Nephron progenitor cell (in vitro differentiated cells): ENCODE measurements at regions not wholly inside any gene's neighbourhood (a gene's known extent, or its start where the extent isn't known, plus 50 kb on each side); places are given as distances from the start of the nearest gene placed in this dataset.

Experiments
- DNase-seq: peaks from one replicate; pipeline ENCODE4 v3.0.0; 2021
- H3K27ac Mint-ChIP-seq: 2 replicates; pipeline ENCODE4 v1.8.0; 2021; ENCODE audit warnings: mild to moderate bottlenecking, moderate library complexity, mixed read lengths
- H3K27me3 Mint-ChIP-seq: 2 replicates; pipeline ENCODE4 v1.8.0; 2021; ENCODE audit warnings: mild to moderate bottlenecking, low read depth, mixed read lengths; ENCODE audit not compliant: poor library complexity
- H3K36me3 Mint-ChIP-seq: 2 replicates; pipeline ENCODE4 v1.8.0; 2021; ENCODE audit warnings: low read depth, mixed read lengths
- H3K4me1 Mint-ChIP-seq: 2 replicates; pipeline ENCODE4 v1.8.0; 2021; ENCODE audit warnings: mixed read lengths
- H3K4me3 Mint-ChIP-seq: 2 replicates; pipeline ENCODE4 v1.8.0; 2021; ENCODE audit warnings: mild to moderate bottlenecking, moderate library complexity, mixed read lengths
- H3K9me3 Mint-ChIP-seq: 2 replicates; pipeline ENCODE4 v1.8.0; 2021; ENCODE audit warnings: mild to moderate bottlenecking, moderate library complexity, mixed read lengths
- CTCF ChIP-seq: fragments of 200-600 bp; sonication (generic); IDR thresholded peaks from 2 replicates; pipeline ENCODE4 v1.5.0; 2021; ENCODE audit warnings: antibody characterized with exemption

- no peaks in the 10 kb centered on the region for H3K36me3 Mint-ChIP-seq
- no peak overlapping the region for H3K4me3 Mint-ChIP-seq
- peaks cover 8% of the 10 kb centered on the region for H3K27me3 Mint-ChIP-seq
- TF ChIP-seq CTCF, result no peak
- no peaks in the 10 kb centered on the region for H3K9me3 Mint-ChIP-seq
- DNase-seq, result no peak
- no peak overlapping the region for H3K27ac Mint-ChIP-seq
- peaks cover under 1% of the 10 kb centered on the region for H3K4me1 Mint-ChIP-seq
These were observed 509.7 kb upstream of the AKR1E2 start for GRCh38 chr10:4316161-4316810.

DNA sequence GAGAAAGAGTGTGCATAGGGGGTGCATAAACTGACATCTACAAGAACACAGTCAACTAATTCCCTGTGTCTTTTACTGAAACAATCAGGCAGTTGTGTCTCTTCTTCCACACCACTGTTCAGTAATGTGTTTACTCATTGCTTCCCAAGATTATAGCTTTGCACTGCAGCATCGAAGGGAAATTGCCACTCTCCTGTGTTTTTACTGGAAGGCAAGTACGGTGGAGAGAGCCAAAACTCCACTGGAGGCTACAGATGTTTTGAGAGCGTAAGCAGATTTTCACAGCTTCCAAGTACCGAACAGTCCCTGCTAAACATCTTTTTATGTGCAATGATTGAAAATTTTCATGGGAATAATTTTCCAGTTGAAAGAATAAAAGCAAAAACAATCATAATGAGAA is 510.5 kb upstream of the AKR1E2 start:
- no peak for TF ChIP-seq CTCF
- no peak for DNase-seq
- Mint-ChIP-seq H3K36me3 (no peaks in the 10 kb centered on the region), H3K27me3 (peaks cover 3% of the 10 kb centered on the region), H3K4me3 (no peak overlapping the region), H3K27ac (no peak overlapping the region), H3K9me3 (no peaks in the 10 kb centered on the region), H3K4me1 (peaks cover 3% of the 10 kb centered on the region)

- H3K27ac Mint-ChIP-seq, result no peak overlapping the region
- peaks cover 3% of the 10 kb centered on the region for H3K4me1 Mint-ChIP-seq
- no peak overlapping the region for H3K4me3 Mint-ChIP-seq
- no peak for TF ChIP-seq CTCF
- no peak for DNase-seq
- no peaks in the 10 kb centered on the region for H3K36me3 Mint-ChIP-seq
- peaks cover 4% of the 10 kb centered on the region for H3K27me3 Mint-ChIP-seq
- no peaks in the 10 kb centered on the region for H3K9me3 Mint-ChIP-seq
These were observed 513.0 kb upstream of the AKR1E2 start for GRCh38 chr10:4313051-4313450.

GRCh38 chr10:4312051-4312835 is 513.8 kb upstream of the AKR1E2 start:
- Mint-ChIP-seq H3K27ac (no peak overlapping the region), H3K27me3 (peaks cover 6% of the 10 kb centered on the region), H3K4me3 (no peak overlapping the region), H3K36me3 (no peaks in the 10 kb centered on the region), H3K4me1 (peaks cover 3% of the 10 kb centered on the region), H3K9me3 (no peaks in the 10 kb centered on the region)
- DNase-seq, result no peak
- TF ChIP-seq CTCF, result no peak

DNA sequence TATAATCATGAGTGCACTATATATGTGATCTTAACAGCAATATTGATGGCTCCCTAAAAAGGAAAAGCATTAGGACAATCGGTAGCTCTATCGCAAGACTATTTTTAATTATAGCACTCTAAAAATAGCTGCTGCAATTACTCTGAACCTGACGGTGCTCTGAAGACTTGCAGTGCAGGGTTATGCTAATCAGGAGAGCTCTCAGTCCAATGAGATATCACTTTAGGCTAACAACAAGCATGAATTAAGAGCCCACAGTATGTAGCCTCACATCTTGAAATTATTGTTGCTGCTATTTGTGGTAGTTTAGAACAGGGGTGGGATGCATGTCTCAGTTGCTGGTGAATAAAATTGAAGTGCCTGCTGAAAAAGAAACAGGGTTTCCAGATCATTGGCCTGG is 515.8 kb upstream of the AKR1E2 start:
- TF ChIP-seq CTCF, result no peak
- no peak for DNase-seq
- Mint-ChIP-seq H3K4me1 (peaks cover 3% of the 10 kb centered on the region), H3K27me3 (peaks cover 6% of the 10 kb centered on the region), H3K4me3 (no peak overlapping the region), H3K36me3 (no peaks in the 10 kb centered on the region), H3K27ac (no peak overlapping the region), H3K9me3 (no peaks in the 10 kb centered on the region)

- no peak overlapping the region for H3K4me3 Mint-ChIP-seq
- no peak for TF ChIP-seq CTCF
- H3K36me3 Mint-ChIP-seq, result no peaks in the 10 kb centered on the region
- H3K4me1 Mint-ChIP-seq, result peaks cover 7% of the 10 kb centered on the region
- H3K27me3 Mint-ChIP-seq, result peaks cover 9% of the 10 kb centered on the region
- no peak overlapping the region for H3K27ac Mint-ChIP-seq
- DNase-seq, result no peak
- no peaks in the 10 kb centered on the region for H3K9me3 Mint-ChIP-seq
These were observed 518.1 kb upstream of the AKR1E2 start for GRCh38 chr10:4307910-4308309.
